ENCODE measurements at regions not wholly inside any gene's neighbourhood (a gene's known extent, or its start where the extent isn't known, plus 50 kb on each side); places are given as distances from the start of the nearest gene placed in this dataset.

DNA sequence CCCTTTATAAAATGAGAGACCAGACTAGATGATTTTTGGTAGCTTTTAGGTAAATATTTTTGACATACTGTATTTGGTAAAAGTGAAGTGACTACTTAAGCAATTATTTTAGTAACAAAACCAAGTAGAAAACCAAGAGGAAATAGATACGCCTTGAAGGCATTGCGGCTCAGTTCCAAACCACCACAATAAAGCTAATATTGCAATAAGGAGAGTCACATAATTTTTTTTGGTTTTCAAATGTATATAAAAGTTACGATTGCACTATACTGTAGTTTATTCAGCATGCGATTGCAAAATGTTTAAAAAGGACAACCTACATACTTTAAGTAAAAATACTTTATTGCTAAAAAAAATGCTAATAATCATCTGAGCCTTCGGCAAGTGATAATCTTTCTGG, 581.7 kb upstream of the POT1 start:
- Mint-ChIP-seq H3K9me3 (ENCODE audit: unreplicated experiment) (no peaks in the 10 kb centered on the region), H3K27me3 (ENCODE audit: insufficient read depth, unreplicated experiment) (no peaks in the 10 kb centered on the region), H3K36me3 (ENCODE audit: insufficient read depth, unreplicated experiment) (no peaks in the 10 kb centered on the region), H3K4me1 (ENCODE audit: low read depth, unreplicated experiment) (no peaks in the 10 kb centered on the region), H3K27ac (ENCODE audit: unreplicated experiment) (no peak overlapping the region), H3K4me3 (ENCODE audit: unreplicated experiment) (no peak overlapping the region)
- Histone ChIP-seq H3K9me3 (no peaks in the 10 kb centered on the region), H3K4me1 (no peaks in the 10 kb centered on the region), H3K4me3 (ENCODE audit: low read depth, low read length) (no peak overlapping the region), H3K27me3 (replicated peaks; ENCODE audit: control insufficient read depth, insufficient read depth, low read length) (no peaks in the 10 kb centered on the region), H3K36me3 (ENCODE audit: control insufficient read depth, insufficient read depth, low read length) (no peaks in the 10 kb centered on the region)
- intact Hi-C loops (cut with micrococcal nuclease; ENCODE audit: unreplicated experiment): no loop called here
- no peak for DNase-seq
- CTCF ChIA-PET: no interaction called here
- POLR2A ChIA-PET: no interaction called here
- TF ChIP-seq, protein P1, sequence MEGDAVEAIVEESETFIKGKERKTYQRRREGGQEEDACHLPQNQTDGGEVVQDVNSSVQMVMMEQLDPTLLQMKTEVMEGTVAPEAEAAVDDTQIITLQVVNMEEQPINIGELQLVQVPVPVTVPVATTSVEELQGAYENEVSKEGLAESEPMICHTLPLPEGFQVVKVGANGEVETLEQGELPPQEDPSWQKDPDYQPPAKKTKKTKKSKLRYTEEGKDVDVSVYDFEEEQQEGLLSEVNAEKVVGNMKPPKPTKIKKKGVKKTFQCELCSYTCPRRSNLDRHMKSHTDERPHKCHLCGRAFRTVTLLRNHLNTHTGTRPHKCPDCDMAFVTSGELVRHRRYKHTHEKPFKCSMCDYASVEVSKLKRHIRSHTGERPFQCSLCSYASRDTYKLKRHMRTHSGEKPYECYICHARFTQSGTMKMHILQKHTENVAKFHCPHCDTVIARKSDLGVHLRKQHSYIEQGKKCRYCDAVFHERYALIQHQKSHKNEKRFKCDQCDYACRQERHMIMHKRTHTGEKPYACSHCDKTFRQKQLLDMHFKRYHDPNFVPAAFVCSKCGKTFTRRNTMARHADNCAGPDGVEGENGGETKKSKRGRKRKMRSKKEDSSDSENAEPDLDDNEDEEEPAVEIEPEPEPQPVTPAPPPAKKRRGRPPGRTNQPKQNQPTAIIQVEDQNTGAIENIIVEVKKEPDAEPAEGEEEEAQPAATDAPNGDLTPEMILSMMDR (IDR thresholded peaks at IDR 0.05; ENCODE audit: insufficient read depth in 1 of 2, low read depth in 1 of 2, low read length in 1 of 2, severe bottlenecking in 1 of 2, unreplicated experiment in 1 of 2): no peak
- no TSS peak for BruUV-seq (replicated peaks)

DNA sequence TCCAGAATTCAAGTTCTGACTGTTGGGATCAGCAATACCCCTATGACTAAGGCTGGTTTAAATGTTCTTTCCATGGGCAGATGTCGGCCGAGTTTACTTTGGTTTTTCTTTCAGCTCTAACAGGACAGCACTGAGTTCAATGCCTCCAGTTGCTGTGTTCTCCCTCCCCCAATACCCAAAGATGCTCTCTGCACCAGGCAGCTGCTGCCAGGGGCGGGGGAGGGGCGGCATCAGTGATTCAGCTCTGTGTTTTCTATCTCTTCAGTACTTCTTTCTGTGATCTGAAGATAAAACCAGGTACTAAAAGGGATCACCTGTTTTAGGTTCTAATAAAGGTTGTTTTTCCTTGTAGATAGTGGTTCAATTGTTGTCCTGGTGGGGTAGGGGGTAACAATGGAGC, 576.7 kb upstream of the POT1 start:
- ChIA-PET CTCF (no interaction called here), POLR2A (no interaction called here)
- no peak for DNase-seq
- BruUV-seq (replicated peaks): no TSS peak
- Mint-ChIP-seq H3K27ac (ENCODE audit: unreplicated experiment) (no peak overlapping the region), H3K4me1 (ENCODE audit: low read depth, unreplicated experiment) (no peaks in the 10 kb centered on the region), H3K4me3 (ENCODE audit: unreplicated experiment) (no peak overlapping the region), H3K36me3 (ENCODE audit: insufficient read depth, unreplicated experiment) (no peaks in the 10 kb centered on the region), H3K9me3 (ENCODE audit: unreplicated experiment) (no peaks in the 10 kb centered on the region), H3K27me3 (ENCODE audit: insufficient read depth, unreplicated experiment) (no peaks in the 10 kb centered on the region)
- Histone ChIP-seq H3K36me3 (ENCODE audit: control insufficient read depth, insufficient read depth, low read length) (no peaks in the 10 kb centered on the region), H3K27me3 (replicated peaks; ENCODE audit: control insufficient read depth, insufficient read depth, low read length) (no peaks in the 10 kb centered on the region), H3K4me3 (ENCODE audit: low read depth, low read length) (no peak overlapping the region), H3K9me3 (no peaks in the 10 kb centered on the region), H3K4me1 (no peaks in the 10 kb centered on the region)
- TF ChIP-seq, protein P1 (IDR thresholded peaks at IDR 0.05; ENCODE audit: insufficient read depth in 1 of 2, low read depth in 1 of 2, low read length in 1 of 2, severe bottlenecking in 1 of 2, unreplicated experiment in 1 of 2): no peak
- intact Hi-C loops (cut with micrococcal nuclease; ENCODE audit: unreplicated experiment): no loop called here

DNA sequence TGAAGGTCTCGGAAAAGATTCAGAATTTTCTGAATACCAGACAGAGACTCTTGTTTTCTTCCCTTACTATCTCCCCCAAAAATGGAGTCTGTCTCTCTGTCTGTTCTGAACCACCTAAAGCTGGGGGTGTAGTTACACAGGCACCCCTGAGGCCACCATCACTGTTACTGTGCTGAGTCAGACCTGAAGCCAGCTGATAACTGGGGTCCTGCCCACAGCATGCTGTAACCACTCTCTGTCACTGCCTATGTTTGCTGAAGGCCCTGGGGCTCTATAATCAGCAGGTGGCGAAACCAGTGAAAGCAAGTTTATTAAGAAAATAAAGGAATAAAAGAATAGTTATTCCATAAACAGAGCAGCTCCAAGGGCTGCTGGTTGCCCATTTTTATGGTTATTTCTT, 575.2 kb upstream of the POT1 start:
- no peaks in the 10 kb centered on the region for H3K9me3 ChIP-seq
- Mint-ChIP-seq H3K4me3 (ENCODE audit: unreplicated experiment) (no peak overlapping the region), H3K27me3 (ENCODE audit: insufficient read depth, unreplicated experiment) (no peaks in the 10 kb centered on the region), H3K4me1 (ENCODE audit: low read depth, unreplicated experiment) (no peaks in the 10 kb centered on the region), H3K36me3 (ENCODE audit: insufficient read depth, unreplicated experiment) (no peaks in the 10 kb centered on the region), H3K27ac (ENCODE audit: unreplicated experiment) (no peak overlapping the region), H3K9me3 (ENCODE audit: unreplicated experiment) (no peaks in the 10 kb centered on the region)
- no peak for DNase-seq
- H3K4me1 ChIP-seq: no peaks in the 10 kb centered on the region
- H3K27me3 ChIP-seq (replicated peaks; ENCODE audit: control insufficient read depth, insufficient read depth, low read length): no peaks in the 10 kb centered on the region
- TF ChIP-seq, protein P1 (IDR thresholded peaks at IDR 0.05; ENCODE audit: insufficient read depth in 1 of 2, low read depth in 1 of 2, low read length in 1 of 2, severe bottlenecking in 1 of 2, unreplicated experiment in 1 of 2): no peak
- intact Hi-C loops (cut with micrococcal nuclease; ENCODE audit: unreplicated experiment): no loop called here
- POLR2A ChIA-PET: no interaction called here
- no TSS peak for BruUV-seq (replicated peaks)
- no peak overlapping the region for H3K4me3 ChIP-seq (ENCODE audit: low read depth, low read length)
- CTCF ChIA-PET: no interaction called here
- H3K36me3 ChIP-seq (ENCODE audit: control insufficient read depth, insufficient read depth, low read length): no peaks in the 10 kb centered on the region

All from Caco-2 (cell line).